ENCODE measurements at regions not wholly inside any gene's neighbourhood (a gene's known extent, or its start where the extent isn't known, plus 50 kb on each side); places are given as distances from the start of the nearest gene placed in this dataset.

DNA sequence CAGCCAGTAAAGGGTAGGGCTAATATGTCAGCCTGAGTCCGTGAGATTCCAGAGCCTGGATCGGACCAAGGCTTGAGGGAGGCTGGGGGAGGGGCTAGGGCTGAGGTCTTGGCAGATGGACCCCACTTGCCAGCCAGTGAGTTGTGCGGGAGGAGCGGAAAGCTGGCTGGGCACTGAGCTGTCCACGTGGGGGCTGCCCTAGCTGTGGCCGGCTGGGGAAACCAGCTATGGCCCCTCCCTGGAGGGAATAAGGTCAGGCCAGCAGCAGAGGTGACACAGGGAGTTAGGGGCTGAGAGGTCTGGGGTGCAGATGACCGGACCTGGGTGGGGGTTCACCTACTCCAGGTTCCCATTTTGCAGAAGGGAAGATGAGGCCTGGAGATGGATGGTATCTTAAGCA lies 77.3 kb downstream of the UNCX start:
- H3K4me3 ChIP-seq = no peak overlapping the region
- H3K27ac ChIP-seq = no peak overlapping the region
- TF ChIP-seq CTCF (IDR thresholded peaks at IDR 0.05) = no peak
- no peak for DNase-seq (ENCODE audit: low spot score)

- DNase-seq (ENCODE audit: low spot score) = no peak
- TF ChIP-seq CTCF (IDR thresholded peaks at IDR 0.05) = no peak
- Histone ChIP-seq H3K27ac (no peak overlapping the region), H3K4me3 (no peak overlapping the region)
These were observed 78.3 kb downstream of the UNCX start for GRCh38 chr7:1310936-1311335.

DNA sequence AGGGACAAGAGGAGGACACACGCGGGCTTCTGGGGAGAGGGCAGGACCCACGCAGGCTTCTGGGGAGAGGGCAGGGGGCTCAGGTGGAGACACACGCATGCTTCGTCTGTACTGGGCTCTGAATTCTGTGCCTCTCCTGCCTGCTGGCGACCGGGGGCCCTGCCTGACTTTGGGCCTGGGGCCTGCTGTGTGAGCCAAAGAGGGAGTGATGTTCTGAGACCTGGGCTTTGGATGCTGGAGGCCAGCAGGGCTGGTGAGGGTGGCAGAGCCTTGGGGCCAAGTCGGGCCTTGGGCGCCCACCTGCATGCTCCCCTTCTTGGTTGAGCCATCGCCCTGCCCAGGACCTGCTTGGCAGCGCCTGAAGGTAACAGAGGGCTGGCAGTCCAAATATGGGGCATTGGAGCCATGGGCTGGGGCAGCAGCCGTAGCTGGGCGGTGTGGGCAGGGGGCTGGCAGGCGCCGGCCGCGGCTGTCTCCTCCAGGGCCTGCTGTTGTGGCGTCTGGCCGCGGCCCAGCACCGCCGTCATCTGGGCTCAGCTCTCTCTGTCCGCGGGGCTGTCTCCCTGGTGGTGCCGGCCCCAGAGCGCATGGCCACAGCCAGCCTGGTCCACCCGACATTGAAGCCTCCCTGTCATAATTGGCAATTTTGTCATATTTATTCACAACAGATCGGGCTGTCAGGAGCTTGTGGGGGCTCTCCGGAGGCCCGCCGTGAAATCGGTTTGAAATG lies 78.9 kb downstream of the UNCX start:
- Histone ChIP-seq H3K27ac (no peak overlapping the region), H3K4me3 (no peak overlapping the region)
- TF ChIP-seq CTCF (IDR thresholded peaks at IDR 0.05) = no peak
- no peak for DNase-seq (ENCODE audit: low spot score)

DNA sequence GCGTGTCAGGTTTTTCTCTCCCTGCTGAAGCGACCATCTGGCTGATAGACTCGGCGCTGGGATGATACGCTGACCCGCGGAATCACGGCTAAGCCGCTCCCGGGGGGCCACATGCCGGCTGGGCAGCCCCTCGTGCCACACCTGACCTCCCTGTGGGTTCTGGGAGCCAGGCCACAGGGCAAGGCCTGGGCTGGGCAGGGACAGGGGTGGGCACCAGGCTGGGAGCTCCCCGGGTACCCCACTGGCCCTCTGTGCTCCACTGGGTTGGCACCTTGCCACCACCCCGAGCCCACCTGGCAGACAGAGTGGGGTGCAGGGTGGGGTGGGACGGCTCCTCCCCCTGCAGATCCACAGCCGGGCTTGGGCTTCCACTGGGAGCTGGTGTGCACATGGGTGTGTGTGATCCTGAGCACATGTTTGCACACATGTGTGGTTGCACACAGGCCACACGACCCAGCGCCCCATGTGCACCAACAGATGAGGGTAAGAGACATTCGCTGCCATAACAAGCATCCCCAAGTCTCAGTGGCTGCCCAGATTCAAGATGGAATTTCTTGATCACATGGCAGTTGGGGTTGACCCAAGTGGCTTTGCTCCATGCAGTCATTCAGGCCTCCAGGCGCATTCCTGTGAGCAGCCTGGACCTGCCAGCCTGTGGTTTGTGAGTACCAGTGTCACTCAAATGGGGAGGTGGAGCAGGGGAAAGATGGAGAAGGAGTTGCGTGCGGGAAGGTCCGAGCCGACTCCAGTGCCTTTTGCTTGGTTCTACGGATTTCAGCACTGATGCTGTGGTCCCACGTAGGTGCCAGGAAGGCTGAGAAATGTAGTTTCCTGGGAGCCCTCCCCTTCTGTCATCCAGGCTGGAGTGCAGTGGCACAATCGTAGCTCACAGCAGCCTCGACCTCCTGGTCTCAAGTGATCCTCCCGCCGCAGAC lies 79.7 kb downstream of the UNCX start:
- DNase-seq (ENCODE audit: low spot score) = no peak
- TF ChIP-seq CTCF (IDR thresholded peaks at IDR 0.05) = no peak
- Histone ChIP-seq H3K4me3 (no peak overlapping the region), H3K27ac (no peak overlapping the region)

GRCh38 chr7:1313613-1314012 lies 80.9 kb downstream of the UNCX start:
- no peak for TF ChIP-seq CTCF (IDR thresholded peaks at IDR 0.05)
- Histone ChIP-seq H3K27ac (no peak overlapping the region), H3K4me3 (no peak overlapping the region)
- no peak for DNase-seq (ENCODE audit: low spot score)

DNA sequence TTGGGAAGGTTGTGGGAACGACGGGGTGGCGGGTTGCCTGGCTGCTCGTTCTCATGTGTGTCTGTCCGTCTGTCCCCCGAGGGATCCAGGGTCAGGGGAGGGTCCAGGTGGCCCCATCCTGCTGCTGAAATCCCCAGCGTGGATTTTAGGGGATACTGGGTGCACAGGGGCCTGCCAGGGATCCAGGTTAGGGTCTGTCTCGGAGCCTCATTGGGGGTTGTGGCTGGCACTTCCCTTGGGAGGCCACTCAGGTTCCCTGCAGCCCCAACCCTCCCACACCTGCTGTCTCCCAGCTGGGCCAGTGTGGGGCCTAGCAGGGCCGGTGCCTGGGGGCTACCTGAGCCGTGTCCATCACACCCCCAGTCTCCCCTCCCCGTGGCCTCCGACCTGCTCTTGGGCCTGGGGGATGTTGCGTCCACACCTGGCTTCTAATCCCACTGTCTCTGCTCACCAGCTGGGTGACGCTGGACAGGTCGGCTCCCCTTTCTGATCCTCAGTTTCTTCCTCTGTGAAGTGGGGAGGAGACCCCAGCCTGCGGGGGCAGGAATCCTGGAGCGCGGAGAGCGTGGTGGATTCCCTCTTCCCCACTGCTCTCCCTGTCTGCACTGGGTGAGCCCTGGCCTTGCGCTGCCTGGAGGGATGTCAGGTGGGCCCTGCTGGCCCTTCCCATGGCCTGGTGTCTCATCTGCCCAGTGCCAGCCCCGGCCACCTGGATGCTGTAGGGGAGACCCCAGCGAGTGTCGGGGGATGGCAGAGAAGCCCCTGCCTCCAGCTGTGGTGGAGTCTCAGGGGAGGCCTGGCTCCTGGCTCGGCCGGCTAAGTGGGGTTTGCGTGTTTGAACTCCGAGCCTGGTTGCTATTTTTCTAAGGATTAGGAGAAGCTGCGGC lies 81.6 kb downstream of the UNCX start:
- DNase-seq (ENCODE audit: low spot score) = no peak
- Histone ChIP-seq H3K4me3 (no peak overlapping the region), H3K27ac (no peak overlapping the region)
- TF ChIP-seq CTCF (IDR thresholded peaks at IDR 0.05) = no peak
